Liver (tissue), 8 donors: ENCODE measurements at regions not wholly inside any gene's neighbourhood (a gene's known extent, or its start where the extent isn't known, plus 50 kb on each side); places are given as distances from the start of the nearest gene placed in this dataset.

Source experiments
- DNase-seq: peaks from one replicate; pipeline ENCODE4 v3.0.0-alpha.2; 2017; ENCODE audit warnings: low spot score
- H3K27ac ChIP-seq, 2 donors: one replicate each; pipeline ENCODE4 v1.7.0; 2013; ENCODE audit warnings: inconsistent platforms in 2 of 2, low read length in 2 of 2, control low read depth in 1 of 2, low read depth in 1 of 2, mild to moderate bottlenecking in 1 of 2
- H3K27me3 ChIP-seq, 4 donors: one replicate each; pipeline versions ENCODE4 v1.6.1 to v1.7.0; 2013; ENCODE audit warnings: low read length in 3 of 4, inconsistent platforms in 1 of 4, mild to moderate bottlenecking in 1 of 4, moderate library complexity in 1 of 4; ENCODE audit not compliant: control insufficient read depth in 4 of 4, insufficient read depth in 4 of 4
- H3K36me3 ChIP-seq, 4 donors: one replicate each; pipeline versions ENCODE4 v1.6.1 to v1.7.0; 2013; ENCODE audit warnings: low read length in 3 of 4, mild to moderate bottlenecking in 3 of 4, low read depth in 1 of 4, moderate library complexity in 1 of 4; ENCODE audit not compliant: control insufficient read depth in 4 of 4, insufficient read depth in 3 of 4
- H3K4me1 ChIP-seq, 4 donors: one replicate each; pipeline versions ENCODE4 v1.6.1 to v1.7.0; 2013; ENCODE audit warnings: low read length in 3 of 4, mild to moderate bottlenecking in 3 of 4, moderate library complexity in 1 of 4; ENCODE audit not compliant: control insufficient read depth in 4 of 4, insufficient read depth in 4 of 4
- H3K4me3 ChIP-seq, 3 donors: one replicate each; pipeline versions ENCODE4 v1.6.1 to v1.7.0; 2013; ENCODE audit warnings: low read length in 3 of 3, control low read depth in 1 of 3, low read depth in 1 of 3, mild to moderate bottlenecking in 1 of 3
- H3K9ac ChIP-seq, 2 donors: one replicate each; pipeline ENCODE4 v1.7.0; 2013; ENCODE audit warnings: low read length in 2 of 2, mild to moderate bottlenecking in 2 of 2, moderate library complexity in 2 of 2, control low read depth in 1 of 2, low read depth in 1 of 2
- H3K9me3 ChIP-seq, 4 donors: one replicate each; pipeline versions ENCODE4 v1.6.1 to v1.7.0; 2013; ENCODE audit warnings: low read length in 3 of 4; ENCODE audit not compliant: control insufficient read depth in 4 of 4
- EGR1 ChIP-seq, 2 donors: IDR thresholded peaks; 2 replicates each; pipeline ENCODE4 v1.6.1; 2016 to 2018; ENCODE audit warnings: antibody characterized with exemption in 2 of 2, low read depth in 2 of 2
- FOXA1 ChIP-seq: IDR thresholded peaks from 2 replicates; pipeline ENCODE4 v1.6.1; 2016; ENCODE audit warnings: antibody characterized with exemption
- FOXA2 ChIP-seq: IDR thresholded peaks from 2 replicates; pipeline ENCODE4 v1.6.1; 2016; ENCODE audit warnings: antibody characterized with exemption
- GABPA ChIP-seq, 2 donors: IDR thresholded peaks in 1 of 2; conservative IDR thresholded peaks in 1 of 2; 2 replicates each; pipeline ENCODE4 v1.6.1; 2016; ENCODE audit warnings: antibody characterized with exemption in 2 of 2, mild to moderate bottlenecking in 1 of 2, moderate library complexity in 1 of 2
- HNF4A ChIP-seq, 2 donors: conservative IDR thresholded peaks; 2 replicates each; pipeline ENCODE4 v1.6.1; 2016; ENCODE audit warnings: antibody characterized with exemption in 2 of 2, mild to moderate bottlenecking in 2 of 2
- JUND ChIP-seq, 2 donors: IDR thresholded peaks; 2 replicates each; pipeline ENCODE4 v1.6.1; 2016; ENCODE audit warnings: antibody characterized with exemption in 2 of 2
- NR2F2 ChIP-seq: IDR thresholded peaks from 2 replicates; pipeline ENCODE4 v1.6.1; 2016; ENCODE audit warnings: antibody characterized with exemption
- RAD21 ChIP-seq, 2 donors: IDR thresholded peaks; 2 replicates each; pipeline ENCODE4 v1.6.1; 2016; ENCODE audit warnings: antibody characterized with exemption in 2 of 2, mild to moderate bottlenecking in 2 of 2
- RXRA ChIP-seq, 2 donors: IDR thresholded peaks; 2 replicates each; pipeline ENCODE4 v1.6.1; 2017 to 2018; ENCODE audit warnings: antibody characterized with exemption in 2 of 2, mild to moderate bottlenecking in 1 of 2
- SP1 ChIP-seq: IDR thresholded peaks from 2 replicates; pipeline ENCODE4 v1.6.1; 2018; ENCODE audit warnings: antibody characterized with exemption, mild to moderate bottlenecking
- TAF1 ChIP-seq: conservative IDR thresholded peaks from 2 replicates; pipeline ENCODE4 v1.6.1; 2016; ENCODE audit warnings: antibody characterized with exemption, mild to moderate bottlenecking
- YY1 ChIP-seq: IDR thresholded peaks from 2 replicates; pipeline ENCODE4 v1.6.1; 2016; ENCODE audit warnings: antibody characterized with exemption, mild to moderate bottlenecking
- WGBS: extraction: QIAGEN DNeasy Blood & Tissue Kit; methylation state at CpG from one replicate; pipeline ENCODE4 v1.1.7; 2013; 5-methylcytosine and 5-hydroxymethylcytosine counted together
- TF ChIP-seq, protein P1 (sequence below): IDR thresholded peaks from 2 replicates; pipeline ENCODE4 v1.6.1; 2016; ENCODE audit warnings: antibody characterized with exemption, mild to moderate bottlenecking
- TF ChIP-seq, protein P2 (sequence below): IDR thresholded peaks from 2 replicates; pipeline ENCODE4 v1.6.1; 2016; ENCODE audit warnings: antibody characterized with exemption
- TF ChIP-seq, protein P3 (sequence below): IDR thresholded peaks from 2 replicates; pipeline ENCODE4 v1.6.1; 2016; ENCODE audit warnings: antibody characterized with exemption
- TF ChIP-seq, protein P4 (sequence below): fragments of 150-350 bp; IDR thresholded peaks from 2 replicates; pipeline ENCODE4 v1.5.1; 2017; ENCODE audit warnings: improper control_type of control experiment, low read depth, low read length; ENCODE audit not compliant: missing input control
- TF ChIP-seq, protein P5 (sequence below): IDR thresholded peaks from 2 replicates; pipeline ENCODE4 v1.6.1; 2016; ENCODE audit warnings: antibody characterized with exemption
- donor health status: healthy.
- donor health status: healthy.
- donor health status: healthy.
- donor health status: healthy.
- donor health status: healthy.

DNA sequence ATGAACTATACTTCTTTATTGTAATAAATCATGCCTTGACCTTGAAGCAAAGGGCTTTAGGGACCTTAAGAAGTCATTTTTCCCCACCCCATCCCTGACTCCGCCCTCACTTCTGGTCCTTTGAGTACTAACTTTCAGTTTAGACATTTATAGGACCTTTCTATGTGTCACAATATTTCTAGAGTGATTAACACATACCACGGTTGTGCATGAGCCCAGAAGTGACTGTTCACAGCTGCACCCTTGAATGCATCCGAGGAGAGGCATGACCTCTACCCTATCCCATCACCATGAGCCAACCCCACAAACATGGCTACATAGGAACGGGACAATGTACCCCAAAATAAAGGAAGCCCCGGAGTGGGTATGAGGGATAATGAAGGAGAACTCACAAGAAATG, 160.3 kb downstream of the HSD17B3 start:
- Histone ChIP-seq H3K9ac (no peak overlapping the region), H3K9me3 (no peaks in the 10 kb centered on the region), H3K4me1 (no peaks in the 10 kb centered on the region), H3K36me3 (no peaks in the 10 kb centered on the region), H3K27me3 (no peaks in the 10 kb centered on the region), H3K4me3 (no peak overlapping the region), H3K27ac (no peak overlapping the region)
- WGBS, result 77% methylated on average over 5 of the region's 5 CpGs
- DNase-seq, result no peak
- no peak for TF ChIP-seq EGR1 (IDR thresholded peaks at IDR 0.05; ENCODE audit: low read depth in 2 of 2)
- TF ChIP-seq NR2F2, result no peak
- TF ChIP-seq, protein P1, sequence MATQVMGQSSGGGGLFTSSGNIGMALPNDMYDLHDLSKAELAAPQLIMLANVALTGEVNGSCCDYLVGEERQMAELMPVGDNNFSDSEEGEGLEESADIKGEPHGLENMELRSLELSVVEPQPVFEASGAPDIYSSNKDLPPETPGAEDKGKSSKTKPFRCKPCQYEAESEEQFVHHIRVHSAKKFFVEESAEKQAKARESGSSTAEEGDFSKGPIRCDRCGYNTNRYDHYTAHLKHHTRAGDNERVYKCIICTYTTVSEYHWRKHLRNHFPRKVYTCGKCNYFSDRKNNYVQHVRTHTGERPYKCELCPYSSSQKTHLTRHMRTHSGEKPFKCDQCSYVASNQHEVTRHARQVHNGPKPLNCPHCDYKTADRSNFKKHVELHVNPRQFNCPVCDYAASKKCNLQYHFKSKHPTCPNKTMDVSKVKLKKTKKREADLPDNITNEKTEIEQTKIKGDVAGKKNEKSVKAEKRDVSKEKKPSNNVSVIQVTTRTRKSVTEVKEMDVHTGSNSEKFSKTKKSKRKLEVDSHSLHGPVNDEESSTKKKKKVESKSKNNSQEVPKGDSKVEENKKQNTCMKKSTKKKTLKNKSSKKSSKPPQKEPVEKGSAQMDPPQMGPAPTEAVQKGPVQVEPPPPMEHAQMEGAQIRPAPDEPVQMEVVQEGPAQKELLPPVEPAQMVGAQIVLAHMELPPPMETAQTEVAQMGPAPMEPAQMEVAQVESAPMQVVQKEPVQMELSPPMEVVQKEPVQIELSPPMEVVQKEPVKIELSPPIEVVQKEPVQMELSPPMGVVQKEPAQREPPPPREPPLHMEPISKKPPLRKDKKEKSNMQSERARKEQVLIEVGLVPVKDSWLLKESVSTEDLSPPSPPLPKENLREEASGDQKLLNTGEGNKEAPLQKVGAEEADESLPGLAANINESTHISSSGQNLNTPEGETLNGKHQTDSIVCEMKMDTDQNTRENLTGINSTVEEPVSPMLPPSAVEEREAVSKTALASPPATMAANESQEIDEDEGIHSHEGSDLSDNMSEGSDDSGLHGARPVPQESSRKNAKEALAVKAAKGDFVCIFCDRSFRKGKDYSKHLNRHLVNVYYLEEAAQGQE, result no peak
- no peak for TF ChIP-seq YY1
- no peak for TF ChIP-seq TAF1

DNA sequence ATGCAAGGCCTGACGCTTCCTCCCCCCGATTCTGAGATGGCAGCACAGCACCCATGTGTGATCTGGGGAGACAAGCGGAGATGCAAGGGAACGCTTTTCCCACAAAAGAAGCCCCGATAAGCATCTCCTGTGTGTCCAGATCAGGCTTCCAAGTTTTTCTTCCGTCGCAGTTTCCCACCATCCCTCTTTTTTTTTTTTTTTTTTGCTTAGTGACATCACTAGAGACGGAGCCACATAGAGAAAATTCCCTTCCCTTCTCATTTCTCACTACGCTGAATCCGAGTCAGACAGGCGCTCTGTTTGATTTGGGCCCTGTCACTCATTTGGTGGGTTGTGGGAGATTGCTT, 160.9 kb downstream of the HSD17B3 start:
- H3K27me3 ChIP-seq, result no peaks in the 10 kb centered on the region
- DNase-seq, result no peak
- H3K9ac ChIP-seq, result no peak overlapping the region
- H3K4me3 ChIP-seq, result no peak overlapping the region
- no peaks in the 10 kb centered on the region for H3K9me3 ChIP-seq
- no peak overlapping the region for H3K27ac ChIP-seq
- 92% methylated on average over 11 of the region's 11 CpGs for whole genome bisulfite sequencing
- no peaks in the 10 kb centered on the region for H3K4me1 ChIP-seq
- no peak for TF ChIP-seq SP1
- no peak for TF ChIP-seq FOXA1
- no peak for TF ChIP-seq TAF1
- no peak for TF ChIP-seq RXRA (IDR thresholded peaks at IDR 0.05)
- TF ChIP-seq, protein P2, sequence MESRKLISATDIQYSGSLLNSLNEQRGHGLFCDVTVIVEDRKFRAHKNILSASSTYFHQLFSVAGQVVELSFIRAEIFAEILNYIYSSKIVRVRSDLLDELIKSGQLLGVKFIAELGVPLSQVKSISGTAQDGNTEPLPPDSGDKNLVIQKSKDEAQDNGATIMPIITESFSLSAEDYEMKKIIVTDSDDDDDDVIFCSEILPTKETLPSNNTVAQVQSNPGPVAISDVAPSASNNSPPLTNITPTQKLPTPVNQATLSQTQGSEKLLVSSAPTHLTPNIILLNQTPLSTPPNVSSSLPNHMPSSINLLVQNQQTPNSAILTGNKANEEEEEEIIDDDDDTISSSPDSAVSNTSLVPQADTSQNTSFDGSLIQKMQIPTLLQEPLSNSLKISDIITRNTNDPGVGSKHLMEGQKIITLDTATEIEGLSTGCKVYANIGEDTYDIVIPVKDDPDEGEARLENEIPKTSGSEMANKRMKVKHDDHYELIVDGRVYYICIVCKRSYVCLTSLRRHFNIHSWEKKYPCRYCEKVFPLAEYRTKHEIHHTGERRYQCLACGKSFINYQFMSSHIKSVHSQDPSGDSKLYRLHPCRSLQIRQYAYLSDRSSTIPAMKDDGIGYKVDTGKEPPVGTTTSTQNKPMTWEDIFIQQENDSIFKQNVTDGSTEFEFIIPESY, result no peak
- no peak for TF ChIP-seq YY1
- TF ChIP-seq FOXA2, result no peak
- TF ChIP-seq, protein P3, sequence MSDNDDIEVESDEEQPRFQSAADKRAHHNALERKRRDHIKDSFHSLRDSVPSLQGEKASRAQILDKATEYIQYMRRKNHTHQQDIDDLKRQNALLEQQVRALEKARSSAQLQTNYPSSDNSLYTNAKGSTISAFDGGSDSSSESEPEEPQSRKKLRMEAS, result no peak
- no peak for TF ChIP-seq GABPA (IDR thresholded peaks at IDR 0.05 in 1 of 2, conservative IDR thresholded peaks at IDR 0.05 in 1 of 2)
- TF ChIP-seq, protein P4, sequence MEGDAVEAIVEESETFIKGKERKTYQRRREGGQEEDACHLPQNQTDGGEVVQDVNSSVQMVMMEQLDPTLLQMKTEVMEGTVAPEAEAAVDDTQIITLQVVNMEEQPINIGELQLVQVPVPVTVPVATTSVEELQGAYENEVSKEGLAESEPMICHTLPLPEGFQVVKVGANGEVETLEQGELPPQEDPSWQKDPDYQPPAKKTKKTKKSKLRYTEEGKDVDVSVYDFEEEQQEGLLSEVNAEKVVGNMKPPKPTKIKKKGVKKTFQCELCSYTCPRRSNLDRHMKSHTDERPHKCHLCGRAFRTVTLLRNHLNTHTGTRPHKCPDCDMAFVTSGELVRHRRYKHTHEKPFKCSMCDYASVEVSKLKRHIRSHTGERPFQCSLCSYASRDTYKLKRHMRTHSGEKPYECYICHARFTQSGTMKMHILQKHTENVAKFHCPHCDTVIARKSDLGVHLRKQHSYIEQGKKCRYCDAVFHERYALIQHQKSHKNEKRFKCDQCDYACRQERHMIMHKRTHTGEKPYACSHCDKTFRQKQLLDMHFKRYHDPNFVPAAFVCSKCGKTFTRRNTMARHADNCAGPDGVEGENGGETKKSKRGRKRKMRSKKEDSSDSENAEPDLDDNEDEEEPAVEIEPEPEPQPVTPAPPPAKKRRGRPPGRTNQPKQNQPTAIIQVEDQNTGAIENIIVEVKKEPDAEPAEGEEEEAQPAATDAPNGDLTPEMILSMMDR, result no peak
- no peak for TF ChIP-seq HNF4A (conservative IDR thresholded peaks at IDR 0.05)
- TF ChIP-seq EGR1 (IDR thresholded peaks at IDR 0.05; ENCODE audit: low read depth in 2 of 2), result no peak
- no peak for TF ChIP-seq JUND (IDR thresholded peaks at IDR 0.05)
- no peak for TF ChIP-seq RAD21 (IDR thresholded peaks at IDR 0.05)
- TF ChIP-seq, protein P5, sequence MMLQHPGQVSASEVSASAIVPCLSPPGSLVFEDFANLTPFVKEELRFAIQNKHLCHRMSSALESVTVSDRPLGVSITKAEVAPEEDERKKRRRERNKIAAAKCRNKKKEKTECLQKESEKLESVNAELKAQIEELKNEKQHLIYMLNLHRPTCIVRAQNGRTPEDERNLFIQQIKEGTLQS, result no peak
- TF ChIP-seq NR2F2, result no peak
- TF ChIP-seq, protein P1, result no peak
- no peaks in the 10 kb centered on the region for H3K36me3 ChIP-seq
